H1 (cell line): ENCODE measurements at regions not wholly inside any gene's neighbourhood (a gene's known extent, or its start where the extent isn't known, plus 50 kb on each side); places are given as distances from the start of the nearest gene placed in this dataset.

Source experiments
- CTCF ChIA-PET: fragments of 300-600 bp; sonication (Branson Sonifier 250); formaldehyde crosslinking; loops from one replicate; lab custom pipeline; 2021; ENCODE audit not compliant: partially characterized antibody; lab: Charles Lee
- POLR2A ChIA-PET: fragments of 300-600 bp; sonication (Branson Sonifier 250); formaldehyde crosslinking; loops from one replicate; lab custom pipeline; 2021; ENCODE audit warnings: inconsistent platforms; ENCODE audit not compliant: partially characterized antibody; lab: Charles Lee
- DNase-seq, 2 experiments: peaks; one replicate each; pipeline versions ENCODE4 v3.0.0 to v3.0.0-alpha.2; 2010 to 2022; ENCODE audit warnings: low spot score in 2 of 2, low read depth in 1 of 2, mixed read lengths in 1 of 2
- FAIRE-seq: peaks from 2 replicates; lab custom pipeline; 2011; peaks lifted over from hg19 to GRCh38; lab: Jason Lieb, UNC
- H2AFZ ChIP-seq: 2 replicates; pipeline ENCODE4 v1.8.1; 2012; ENCODE audit warnings: low read length, inconsistent platforms
- H2AK5ac ChIP-seq: 2 replicates; pipeline ENCODE4 v1.6.1; 2013; ENCODE audit warnings: low read depth, low read length
- H2BK120ac ChIP-seq: replicated peaks from 2 replicates; pipeline ENCODE3; 2013; ENCODE audit warnings: low read depth, low read length, inconsistent platforms
- H2BK12ac ChIP-seq: 2 replicates; pipeline ENCODE4 v1.6.1; 2013; ENCODE audit warnings: low read depth, low read length
- H2BK15ac ChIP-seq: 2 replicates; pipeline ENCODE4 v1.6.1; 2013; ENCODE audit warnings: low read length
- H2BK20ac ChIP-seq: 2 replicates; pipeline ENCODE4 v1.6.1; 2013; ENCODE audit warnings: low read length
- H2BK5ac ChIP-seq: 2 replicates; pipeline ENCODE4 v1.6.1; 2013; ENCODE audit warnings: low read depth, low read length
- H3K14ac ChIP-seq: 2 replicates; pipeline ENCODE4 v1.6.1; 2013; ENCODE audit warnings: inconsistent platforms; ENCODE audit not compliant: insufficient read length
- H3K18ac ChIP-seq: 2 replicates; pipeline ENCODE4 v1.6.1; 2013; ENCODE audit warnings: low read length; ENCODE audit errors: extremely low read depth
- H3K23ac ChIP-seq: 2 replicates; pipeline ENCODE4 v1.6.1; 2013; ENCODE audit warnings: inconsistent platforms; ENCODE audit not compliant: insufficient read length
- H3K23me2 ChIP-seq: 2 replicates; pipeline ENCODE4 v1.6.1; 2013; ENCODE audit warnings: low read depth, low read length
- H3K27ac ChIP-seq: 2 replicates; pipeline ENCODE4 v1.6.1; 2011; ENCODE audit warnings: low read depth, low read length, inconsistent platforms
- H3K27me3 ChIP-seq, 4 experiments: replicated peaks in 1 of 4; 1 replicate in 1 of 4; 2 replicates in 3 of 4; pipeline versions ENCODE4 v1.6.1 to v1.8.1; 2011 to 2013; ENCODE audit warnings: low read length in 3 of 4, mild to moderate bottlenecking in 3 of 4, inconsistent platforms in 2 of 4, mixed read lengths in 2 of 4, moderate library complexity in 1 of 4; ENCODE audit not compliant: control insufficient read depth in 3 of 4, insufficient read depth in 3 of 4; ENCODE audit errors: extremely low read depth in 1 of 4
- H3K36me3 ChIP-seq, 4 experiments: 2 replicates each; pipeline versions ENCODE4 v1.6.1 to v1.8.1; 2011 to 2013; ENCODE audit warnings: mild to moderate bottlenecking in 4 of 4, low read length in 3 of 4, moderate library complexity in 2 of 4, control low read depth in 1 of 4, inconsistent platforms in 1 of 4; ENCODE audit not compliant: insufficient read depth in 4 of 4, control insufficient read depth in 2 of 4
- H3K4ac ChIP-seq: replicated peaks from 2 replicates; pipeline ENCODE3; 2013; ENCODE audit warnings: low read length, low read depth, mixed read lengths, inconsistent platforms; ENCODE audit not compliant: insufficient read length
- H3K4me1 ChIP-seq, 4 experiments: replicated peaks in 1 of 4; 1 replicate in 1 of 4; 2 replicates in 3 of 4; pipeline versions ENCODE4 v1.6.1 to v1.8.1; 2011 to 2013; ENCODE audit warnings: low read length in 3 of 4, inconsistent platforms in 2 of 4, mixed read lengths in 1 of 4; ENCODE audit not compliant: insufficient read depth in 4 of 4, control insufficient read depth in 3 of 4
- H3K4me2 ChIP-seq, 2 experiments: 2 replicates each; pipeline versions ENCODE4 v1.6.1 to v1.8.1; 2011 to 2013; ENCODE audit warnings: low read depth in 2 of 2, low read length in 2 of 2, control low read depth in 1 of 2, inconsistent platforms in 1 of 2, mild to moderate bottlenecking in 1 of 2; ENCODE audit not compliant: insufficient read depth in 1 of 2
- H3K4me3 ChIP-seq, 4 experiments: fragments of 200-600, 300-600 bp in 1 of 4; sonication (generic), shearing (Covaris generic), sonication (Bioruptor Twin) in 1 of 4; 2 replicates each; pipeline versions ENCODE4 v1.5.1 to v1.8.1; 2011 to 2016; ENCODE audit warnings: low read length in 4 of 4, low read depth in 3 of 4, control low read depth in 2 of 4, inconsistent platforms in 2 of 4, mild to moderate bottlenecking in 2 of 4, mixed read lengths in 1 of 4, moderate library complexity in 1 of 4; ENCODE audit not compliant: insufficient read depth in 2 of 4; ENCODE audit errors: extremely low read depth in 1 of 4
- H3K56ac ChIP-seq: replicated peaks from 2 replicates; pipeline ENCODE3; 2013; ENCODE audit warnings: low read depth, mild to moderate bottlenecking, mixed read lengths, low read length, inconsistent platforms; ENCODE audit not compliant: insufficient read length
- H3K79me1 ChIP-seq: 2 replicates; pipeline ENCODE4 v1.6.1; 2013; ENCODE audit warnings: low read depth, low read length, control low read depth
- H3K79me2 ChIP-seq, 2 experiments: 2 replicates each; pipeline versions ENCODE4 v1.6.1 to v1.8.1; 2012 to 2013; ENCODE audit warnings: low read length in 2 of 2, mild to moderate bottlenecking in 2 of 2, inconsistent platforms in 1 of 2; ENCODE audit not compliant: insufficient read depth in 2 of 2, control insufficient read depth in 1 of 2
- H3K9ac ChIP-seq, 4 experiments: replicated peaks in 1 of 4; 1 replicate in 1 of 4; 2 replicates in 3 of 4; pipeline versions ENCODE4 v1.6.1 to v1.8.1; 2011 to 2013; ENCODE audit warnings: low read depth in 3 of 4, low read length in 3 of 4, control low read depth in 2 of 4, mild to moderate bottlenecking in 2 of 4, moderate library complexity in 2 of 4, inconsistent platforms in 1 of 4; ENCODE audit errors: extremely low read depth in 1 of 4
- H3K9me3 ChIP-seq, 2 experiments: 2 replicates each; pipeline versions ENCODE4 v1.6.1 to v1.8.1; 2012 to 2013; ENCODE audit warnings: mild to moderate bottlenecking in 2 of 2, moderate library complexity in 2 of 2, control low read depth in 1 of 2, inconsistent platforms in 1 of 2, low read depth in 1 of 2, low read length in 1 of 2, mixed read lengths in 1 of 2; ENCODE audit not compliant: insufficient read depth in 2 of 2
- H4K20me1 ChIP-seq, 2 experiments: replicated peaks in 1 of 2; 2 replicates each; pipeline versions ENCODE3 to v1.8.1; 2011 to 2013; ENCODE audit warnings: inconsistent platforms in 2 of 2, low read length in 2 of 2, mild to moderate bottlenecking in 1 of 2; ENCODE audit not compliant: insufficient read depth in 2 of 2, control insufficient read depth in 1 of 2
- H4K5ac ChIP-seq: 2 replicates; pipeline ENCODE4 v1.6.1; 2013; ENCODE audit warnings: low read length, low read depth, mixed read lengths, inconsistent platforms; ENCODE audit not compliant: insufficient read length
- H4K8ac ChIP-seq: 2 replicates; pipeline ENCODE4 v1.8.0; 2013; ENCODE audit warnings: mild to moderate bottlenecking, moderate library complexity, low read length, inconsistent platforms; ENCODE audit not compliant: insufficient read depth; ENCODE audit errors: extremely low read depth
- H4K91ac ChIP-seq: replicated peaks from 2 replicates; pipeline ENCODE3; 2013; ENCODE audit warnings: low read length, mixed read lengths, inconsistent platforms; ENCODE audit not compliant: insufficient read length
- ASH2L ChIP-seq: fragments of 200-600, 300-600 bp; sonication (generic); IDR thresholded peaks from one replicate; pipeline ENCODE4 v1.7.1; 2017; ENCODE audit warnings: low read length
- CBX5 ChIP-seq: fragments of 300-800, 300-1000 bp; sonication (generic); IDR thresholded peaks from 2 replicates; pipeline ENCODE4 v1.7.1; 2016; ENCODE audit warnings: antibody characterized with exemption, low read length, low read depth
- E2F6 ChIP-seq: IDR thresholded peaks from 2 replicates; pipeline ENCODE4 v1.6.1; 2012; ENCODE audit warnings: inconsistent platforms
- KDM5A ChIP-seq: fragments of 200-600 bp; IDR thresholded peaks from 2 replicates; pipeline ENCODE4 v1.7.1; 2012; ENCODE audit warnings: mild to moderate bottlenecking, low read length, inconsistent platforms, mixed read lengths
- RXRA ChIP-seq: IDR thresholded peaks from 2 replicates; pipeline ENCODE4 v1.6.1; 2011; ENCODE audit warnings: low read depth, mild to moderate bottlenecking, low read length, moderate library complexity; ENCODE audit not compliant: insufficient read depth
- TEAD4 ChIP-seq: IDR thresholded peaks from 2 replicates; pipeline ENCODE4 v1.6.1; 2012; ENCODE audit warnings: low read depth, low read length, inconsistent platforms, mixed read lengths
- WGBS, 2 experiments: shearing (Covaris generic) in 1 of 2; methylation state at CpG; one replicate each; pipeline versions ENCODE4 v1.1.6 to v1.1.7; 2013 to 2015; ENCODE audit warnings: low lambda C conversion rate in 2 of 2, mixed read lengths in 2 of 2, inconsistent platforms in 1 of 2, low coverage in 1 of 2, missing lambda C conversion rate in 1 of 2; ENCODE audit not compliant: insufficient replicate concordance in 2 of 2, insufficient coverage in 1 of 2, insufficient read length in 1 of 2; ENCODE audit errors: extremely low coverage in 1 of 2, missing lambda C conversion rate in 1 of 2; 5-methylcytosine and 5-hydroxymethylcytosine counted together

GRCh38 chr3:159487304-159487703 is 501.3 kb upstream of the IL12A start:
- Histone ChIP-seq H3K9me3 (peaks cover 6 to 8% of the 10 kb centered on the region in 2 experiments; a peak in 2 of 4 replicates), H3K79me2 (no peaks in the 10 kb centered on the region), H2BK20ac (no peak overlapping the region), H3K23me2 (no peaks in the 10 kb centered on the region), H3K27ac (no peak overlapping the region), H3K79me1 (no peaks in the 10 kb centered on the region), H2AK5ac (no peak overlapping the region), H3K4me2 (no peak overlapping the region), H3K4me3 (no peak overlapping the region), H3K4ac (no peak overlapping the region), H4K20me1 (no peaks in the 10 kb centered on the region), H3K9ac (no peak overlapping the region), H2BK15ac (no peak overlapping the region), H4K91ac (no peak overlapping the region), H2AFZ (no peak overlapping the region), H2BK5ac (no peak overlapping the region), H2BK12ac (no peak overlapping the region), H3K36me3 (no peaks in the 10 kb centered on the region), H4K5ac (no peak overlapping the region), H2BK120ac (no peak overlapping the region), H3K23ac (no peak overlapping the region), H3K56ac (no peak overlapping the region), H3K4me1 (no peaks in the 10 kb centered on the region), H3K18ac (no peak overlapping the region), H4K8ac (no peak overlapping the region), H3K27me3 (peaks cover 0 to 1% (median 0%) of the 10 kb centered on the region in 4 experiments; a peak in 1 of 7 replicates), H3K14ac (no peak overlapping the region)
- 94% methylated on average over 2 of the region's 2 CpGs; no CpG with 5 or more reads in 1 of the 2 experiments for WGBS, 2 experiments
- POLR2A ChIA-PET, result no interaction called here
- CTCF ChIA-PET, result interaction anchor here (0.5 to 4.1 kb wide), 17 partner anchors 13 to 391 kb away, joined by 3 to 33 read pairs (median 4); no protein-coding TSS in a partner anchor
- DNase-seq (no peak), FAIRE-seq (no peak)
- no peak for TF ChIP-seq TEAD4
- TF ChIP-seq E2F6, result no peak
- TF ChIP-seq ASH2L, result no peak
- no peak for TF ChIP-seq CBX5
- TF ChIP-seq RXRA, result no peak
- TF ChIP-seq KDM5A, result no peak
